ENCODE measurements at regions not wholly inside any gene's neighbourhood (a gene's known extent, or its start where the extent isn't known, plus 50 kb on each side); places are given as distances from the start of the nearest gene placed in this dataset.

DNA sequence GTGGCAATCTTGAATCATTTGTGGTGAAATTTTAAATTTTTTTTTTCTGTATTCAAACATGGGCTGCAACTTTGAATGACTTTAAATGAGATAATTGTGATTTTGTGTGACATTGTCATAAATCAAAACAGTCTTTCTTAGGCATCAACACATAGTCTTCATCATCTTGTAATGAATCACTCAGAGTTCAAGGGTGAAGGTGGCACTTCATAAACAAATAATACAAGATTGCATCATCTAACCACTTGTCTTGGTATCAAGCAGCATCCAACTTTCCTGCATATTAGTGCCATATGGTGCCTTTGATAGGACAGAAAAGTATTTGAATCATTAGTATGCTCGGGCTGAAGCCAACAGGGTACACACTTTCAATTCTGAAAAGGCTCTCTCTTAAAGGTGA is 392.4 kb upstream of the GOT2 start:
- TF ChIP-seq, protein P1, sequence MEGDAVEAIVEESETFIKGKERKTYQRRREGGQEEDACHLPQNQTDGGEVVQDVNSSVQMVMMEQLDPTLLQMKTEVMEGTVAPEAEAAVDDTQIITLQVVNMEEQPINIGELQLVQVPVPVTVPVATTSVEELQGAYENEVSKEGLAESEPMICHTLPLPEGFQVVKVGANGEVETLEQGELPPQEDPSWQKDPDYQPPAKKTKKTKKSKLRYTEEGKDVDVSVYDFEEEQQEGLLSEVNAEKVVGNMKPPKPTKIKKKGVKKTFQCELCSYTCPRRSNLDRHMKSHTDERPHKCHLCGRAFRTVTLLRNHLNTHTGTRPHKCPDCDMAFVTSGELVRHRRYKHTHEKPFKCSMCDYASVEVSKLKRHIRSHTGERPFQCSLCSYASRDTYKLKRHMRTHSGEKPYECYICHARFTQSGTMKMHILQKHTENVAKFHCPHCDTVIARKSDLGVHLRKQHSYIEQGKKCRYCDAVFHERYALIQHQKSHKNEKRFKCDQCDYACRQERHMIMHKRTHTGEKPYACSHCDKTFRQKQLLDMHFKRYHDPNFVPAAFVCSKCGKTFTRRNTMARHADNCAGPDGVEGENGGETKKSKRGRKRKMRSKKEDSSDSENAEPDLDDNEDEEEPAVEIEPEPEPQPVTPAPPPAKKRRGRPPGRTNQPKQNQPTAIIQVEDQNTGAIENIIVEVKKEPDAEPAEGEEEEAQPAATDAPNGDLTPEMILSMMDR (IDR thresholded peaks at IDR 0.05), result no peak
- no peak for TF ChIP-seq POLR2A (IDR thresholded peaks at IDR 0.05)

Data from uterus (tissue), 2 donors.